ENCODE measurements at regions not wholly inside any gene's neighbourhood (a gene's known extent, or its start where the extent isn't known, plus 50 kb on each side); places are given as distances from the start of the nearest gene placed in this dataset.

- DNase-seq (ENCODE audit: extremely low read depth in 1 of 11, low read depth in 9 of 11, low spot score in 4 of 11), result no peak
Observed at GRCh38 chr4:130309221-130309620, 1213.3 kb downstream of the C4orf33 start.

GRCh38 chr4:130322439-130322838, 1226.5 kb downstream of the C4orf33 start:
- DNase-seq (ENCODE audit: extremely low read depth in 1 of 11, low read depth in 9 of 11, low spot score in 4 of 11), result no peak

GRCh38 chr4:130329036-130329435, 1233.1 kb downstream of the C4orf33 start:
- DNase-seq (ENCODE audit: extremely low read depth in 1 of 11, low read depth in 9 of 11, low spot score in 4 of 11), result no peak

- DNase-seq (ENCODE audit: extremely low read depth in 1 of 11, low read depth in 9 of 11, low spot score in 4 of 11), result no peak
Observed at GRCh38 chr4:130333241-130333759, 1237.3 kb downstream of the C4orf33 start.

GRCh38 chr4:130335417-130336194, 1239.7 kb downstream of the C4orf33 start:
- no peak for DNase-seq (ENCODE audit: extremely low read depth in 1 of 11, low read depth in 9 of 11, low spot score in 4 of 11)

GRCh38 chr4:130336585-130337217, 1240.7 kb downstream of the C4orf33 start:
- DNase-seq (ENCODE audit: extremely low read depth in 1 of 11, low read depth in 9 of 11, low spot score in 4 of 11), result no peak

GRCh38 chr4:130338851-130339250, 1242.9 kb downstream of the C4orf33 start:
- no peak for DNase-seq (ENCODE audit: extremely low read depth in 1 of 11, low read depth in 9 of 11, low spot score in 4 of 11)

- no peak for DNase-seq (ENCODE audit: extremely low read depth in 1 of 11, low read depth in 9 of 11, low spot score in 4 of 11)
Observed at GRCh38 chr4:130349745-130350144, 1253.8 kb downstream of the C4orf33 start.

GRCh38 chr4:130356873-130357272, 1260.9 kb downstream of the C4orf33 start:
- no peak for DNase-seq (ENCODE audit: extremely low read depth in 1 of 11, low read depth in 9 of 11, low spot score in 4 of 11)

- peak in 2 of 11 donors; percentile 7 to 10 for DNase-seq (ENCODE audit: extremely low read depth in 1 of 11, low read depth in 9 of 11, low spot score in 4 of 11)
Observed at GRCh38 chr4:130359542-130359941, 1263.6 kb downstream of the C4orf33 start.

- DNase-seq (ENCODE audit: extremely low read depth in 1 of 11, low read depth in 9 of 11, low spot score in 4 of 11), result no peak
Observed at GRCh38 chr4:130361616-130362015, 1265.7 kb downstream of the C4orf33 start.

GRCh38 chr4:130368668-130369067, 1272.7 kb downstream of the C4orf33 start:
- DNase-seq (ENCODE audit: extremely low read depth in 1 of 11, low read depth in 9 of 11, low spot score in 4 of 11), result no peak

- DNase-seq (ENCODE audit: extremely low read depth in 1 of 11, low read depth in 9 of 11, low spot score in 4 of 11), result no peak
Observed at GRCh38 chr4:130393231-130393630, 1297.3 kb downstream of the C4orf33 start.

GRCh38 chr4:130393642-130394041, 1297.7 kb downstream of the C4orf33 start:
- no peak for DNase-seq (ENCODE audit: extremely low read depth in 1 of 11, low read depth in 9 of 11, low spot score in 4 of 11)

- no peak for DNase-seq (ENCODE audit: extremely low read depth in 1 of 11, low read depth in 9 of 11, low spot score in 4 of 11)
Observed at GRCh38 chr4:130395871-130396270, 1299.9 kb downstream of the C4orf33 start.

GRCh38 chr4:130403221-130403620, 1307.3 kb downstream of the C4orf33 start:
- no peak for DNase-seq (ENCODE audit: extremely low read depth in 1 of 11, low read depth in 9 of 11, low spot score in 4 of 11)

GRCh38 chr4:130416228-130416627, 1320.3 kb downstream of the C4orf33 start:
- no peak for DNase-seq (ENCODE audit: extremely low read depth in 1 of 11, low read depth in 9 of 11, low spot score in 4 of 11)

- DNase-seq (ENCODE audit: extremely low read depth in 1 of 11, low read depth in 9 of 11, low spot score in 4 of 11), result no peak
Observed at GRCh38 chr4:130419211-130419975, 1323.4 kb downstream of the C4orf33 start.

- DNase-seq (ENCODE audit: extremely low read depth in 1 of 11, low read depth in 9 of 11, low spot score in 4 of 11), result no peak
Observed at GRCh38 chr4:130422261-130422660, 1326.3 kb downstream of the C4orf33 start.

GRCh38 chr4:130424211-130424610, 1328.3 kb downstream of the C4orf33 start:
- DNase-seq (ENCODE audit: extremely low read depth in 1 of 11, low read depth in 9 of 11, low spot score in 4 of 11), result no peak

Measured in renal cortex interstitium (tissue), 11 donors.